SH-SY5Y (cell line): ENCODE measurements at regions not wholly inside any gene's neighbourhood (a gene's known extent, or its start where the extent isn't known, plus 50 kb on each side); places are given as distances from the start of the nearest gene placed in this dataset.

Experiments
- GATA2 ChIP-seq: IDR thresholded peaks from 2 replicates; pipeline ENCODE4 v1.6.1; 2011; ENCODE audit warnings: mild to moderate bottlenecking, low read depth, low read length
- GATA3 ChIP-seq: IDR thresholded peaks from 2 replicates; pipeline ENCODE4 v1.6.1; 2011; ENCODE audit warnings: low read depth, mild to moderate bottlenecking, low read length, moderate library complexity

- TF ChIP-seq GATA2 (no peak), GATA3 (no peak)
These were observed 242.0 kb downstream of the ARHGAP12 start for GRCh38 chr10:31686599-31686998.
